Keratinocyte (primary cell): ENCODE measurements at regions not wholly inside any gene's neighbourhood (a gene's known extent, or its start where the extent isn't known, plus 50 kb on each side); places are given as distances from the start of the nearest gene placed in this dataset.

Experiments used
- DNase-seq: peaks from one replicate; pipeline ENCODE4 v3.0.0-alpha.2; 2011; ENCODE audit warnings: low read depth, missing footprints, low spot score
- FAIRE-seq: peaks from 2 replicates; lab custom pipeline; 2011; peaks lifted over from hg19 to GRCh38; lab: Jason Lieb, UNC
- H2AFZ ChIP-seq: 2 replicates; pipeline ENCODE4 v1.6.0; 2012; ENCODE audit warnings: low read length, control low read depth, inconsistent platforms; ENCODE audit not compliant: control insufficient read depth
- H3K27ac ChIP-seq: 2 replicates; pipeline ENCODE4 v1.5.1; 2011; ENCODE audit warnings: low read length; ENCODE audit not compliant: control insufficient read depth, insufficient read depth
- H3K27me3 ChIP-seq: 3 replicates; pipeline ENCODE4 v1.6.0; 2011; ENCODE audit warnings: low read length; ENCODE audit not compliant: control insufficient read depth, insufficient read depth; ENCODE audit errors: extremely low read depth
- H3K36me3 ChIP-seq, 2 experiments: 2 replicates in 1 of 2; 3 replicates in 1 of 2; pipeline ENCODE4 v1.5.1; 2011; ENCODE audit warnings: low read length in 2 of 2, mild to moderate bottlenecking in 1 of 2; ENCODE audit not compliant: control insufficient read depth in 2 of 2, insufficient read depth in 2 of 2; ENCODE audit errors: extremely low read depth in 1 of 2
- H3K4me1 ChIP-seq: 3 replicates; pipeline ENCODE4 v1.5.1; 2011; ENCODE audit warnings: low read length; ENCODE audit not compliant: control insufficient read depth, insufficient read depth; ENCODE audit errors: extremely low read depth
- H3K4me2 ChIP-seq: 3 replicates; pipeline ENCODE4 v1.6.0; 2011; ENCODE audit warnings: low read depth, low read length; ENCODE audit not compliant: control insufficient read depth, insufficient read depth; ENCODE audit errors: extremely low read depth
- H3K4me3 ChIP-seq, 3 experiments: fragments of 200-600 bp in 1 of 3; sonication (generic) in 1 of 3; 2 replicates in 2 of 3; 3 replicates in 1 of 3; pipeline ENCODE4 v1.5.1; 2011 to 2016; ENCODE audit warnings: low read length in 3 of 3, mild to moderate bottlenecking in 3 of 3, control low read depth in 2 of 3, inconsistent platforms in 1 of 3, low read depth in 1 of 3, mixed read lengths in 1 of 3, mixed run types in 1 of 3, moderate library complexity in 1 of 3; ENCODE audit not compliant: control insufficient read depth in 2 of 3, insufficient read depth in 2 of 3; ENCODE audit errors: extremely low read depth in 1 of 3
- H3K79me2 ChIP-seq: 2 replicates; pipeline ENCODE4 v1.6.0; 2012; ENCODE audit warnings: low read length; ENCODE audit not compliant: control insufficient read depth, insufficient read depth
- H3K9ac ChIP-seq: 3 replicates; pipeline ENCODE4 v1.6.0; 2011; ENCODE audit warnings: low read length; ENCODE audit not compliant: control insufficient read depth, insufficient read depth; ENCODE audit errors: extremely low read depth
- H3K9me1 ChIP-seq: 3 replicates; pipeline ENCODE4 v1.6.0; 2011; ENCODE audit warnings: low read length; ENCODE audit not compliant: control insufficient read depth, insufficient read depth; ENCODE audit errors: extremely low read depth
- H3K9me3 ChIP-seq: 2 replicates; pipeline ENCODE4 v1.5.1; 2012; ENCODE audit warnings: low read depth, low read length; ENCODE audit not compliant: control insufficient read depth
- H4K20me1 ChIP-seq: 3 replicates; pipeline ENCODE4 v1.6.0; 2011; ENCODE audit warnings: low read length; ENCODE audit not compliant: control insufficient read depth, insufficient read depth; ENCODE audit errors: extremely low read depth
- EZH2 ChIP-seq: IDR thresholded peaks from one replicate; pipeline ENCODE4 v1.6.1; 2012; ENCODE audit warnings: inconsistent platforms, mild to moderate bottlenecking, low read length, moderate library complexity
- dilution Hi-C: fragments of 300-500 bp; cut with MboI; formaldehyde crosslinking; loops from one replicate; pipeline ENCODE4 v1.7.0; 2020; ENCODE audit warnings: low sequenced_read_pairs; ENCODE audit not compliant: extremely low pct_ligation_motif_present
- TF ChIP-seq, protein P1 (sequence below), 3 experiments: IDR thresholded peaks in 1 of 3; conservative IDR thresholded peaks in 1 of 3; optimal IDR thresholded peaks in 1 of 3; 2 replicates in 2 of 3; 3 replicates in 1 of 3; pipeline versions ENCODE3 to v1.5.1; 2011; ENCODE audit warnings: low read length in 3 of 3, mild to moderate bottlenecking in 3 of 3, moderate library complexity in 2 of 3, control low read depth in 1 of 3, inconsistent platforms in 1 of 3; ENCODE audit not compliant: insufficient read depth in 2 of 3; ENCODE audit errors: extremely low read depth in 1 of 3

DNA sequence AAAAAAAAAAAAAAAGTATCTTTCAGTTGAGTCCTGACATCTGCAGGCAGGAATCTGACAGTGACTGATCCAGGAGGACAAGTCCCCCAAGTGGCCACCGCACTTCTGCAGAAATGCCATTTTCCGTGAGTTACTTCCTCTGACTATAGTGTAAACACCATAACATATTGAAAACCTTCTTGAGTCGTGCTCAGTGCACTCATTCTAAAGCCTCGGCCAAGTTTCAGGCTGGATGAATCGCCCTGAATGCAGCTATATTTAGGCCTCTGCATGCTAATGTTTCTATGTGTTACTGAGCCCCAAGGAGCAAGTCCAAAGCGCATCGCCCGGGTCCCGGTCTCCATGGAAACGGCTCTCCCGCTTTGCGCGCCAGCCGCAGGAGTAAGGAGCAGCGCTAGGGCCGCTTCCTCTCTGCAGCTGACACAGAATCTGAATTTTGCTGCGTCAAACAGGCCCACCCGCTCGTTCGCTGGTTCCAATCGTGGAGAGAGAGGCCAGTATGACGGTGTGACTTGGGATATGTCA lies 335.4 kb downstream of the MSX2 start:
- no peak for FAIRE-seq
- Histone ChIP-seq H3K4me2 (no peak overlapping the region), H3K9ac (no peak overlapping the region)

DNA sequence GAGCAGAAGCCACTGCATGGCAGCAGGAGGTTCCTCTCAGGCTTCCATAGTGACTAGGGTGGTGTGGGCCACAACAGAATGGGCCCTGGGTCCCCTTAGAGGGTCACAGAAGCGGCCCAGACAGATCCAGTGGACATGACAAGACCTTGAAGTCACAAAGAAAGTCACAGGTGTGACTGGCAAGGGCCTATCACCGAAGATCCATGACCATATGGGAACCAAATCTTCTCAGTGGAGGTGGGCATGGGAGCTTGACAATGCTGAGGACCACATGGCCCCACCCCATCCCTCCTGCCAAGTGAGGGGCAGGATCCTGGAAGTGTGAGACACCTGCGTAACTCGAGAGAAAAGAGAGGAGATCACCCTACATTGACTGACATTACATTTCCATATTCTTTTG lies 332.4 kb downstream of the MSX2 start:
- no peak overlapping the region for H3K4me3 ChIP-seq
- TF ChIP-seq EZH2: no peak
- TF ChIP-seq, protein P1, sequence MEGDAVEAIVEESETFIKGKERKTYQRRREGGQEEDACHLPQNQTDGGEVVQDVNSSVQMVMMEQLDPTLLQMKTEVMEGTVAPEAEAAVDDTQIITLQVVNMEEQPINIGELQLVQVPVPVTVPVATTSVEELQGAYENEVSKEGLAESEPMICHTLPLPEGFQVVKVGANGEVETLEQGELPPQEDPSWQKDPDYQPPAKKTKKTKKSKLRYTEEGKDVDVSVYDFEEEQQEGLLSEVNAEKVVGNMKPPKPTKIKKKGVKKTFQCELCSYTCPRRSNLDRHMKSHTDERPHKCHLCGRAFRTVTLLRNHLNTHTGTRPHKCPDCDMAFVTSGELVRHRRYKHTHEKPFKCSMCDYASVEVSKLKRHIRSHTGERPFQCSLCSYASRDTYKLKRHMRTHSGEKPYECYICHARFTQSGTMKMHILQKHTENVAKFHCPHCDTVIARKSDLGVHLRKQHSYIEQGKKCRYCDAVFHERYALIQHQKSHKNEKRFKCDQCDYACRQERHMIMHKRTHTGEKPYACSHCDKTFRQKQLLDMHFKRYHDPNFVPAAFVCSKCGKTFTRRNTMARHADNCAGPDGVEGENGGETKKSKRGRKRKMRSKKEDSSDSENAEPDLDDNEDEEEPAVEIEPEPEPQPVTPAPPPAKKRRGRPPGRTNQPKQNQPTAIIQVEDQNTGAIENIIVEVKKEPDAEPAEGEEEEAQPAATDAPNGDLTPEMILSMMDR (optimal IDR thresholded peaks at IDR 0.05 in 1 of 3, IDR thresholded peaks at IDR 0.05 in 1 of 3, conservative IDR thresholded peaks at IDR 0.05 in 1 of 3; ENCODE audit: extremely low read depth in 1 of 3, insufficient read depth in 2 of 3, low read length in 3 of 3): no peak
- no peaks in the 10 kb centered on the region for H3K9me1 ChIP-seq
- no peaks in the 10 kb centered on the region for H3K27me3 ChIP-seq
- H3K9me3 ChIP-seq: no peaks in the 10 kb centered on the region
- H3K9ac ChIP-seq: no peak overlapping the region
- H3K27ac ChIP-seq: no peak overlapping the region
- H3K36me3 ChIP-seq: no peaks in the 10 kb centered on the region
- dilution Hi-C loops: no loop called here
- H4K20me1 ChIP-seq: no peaks in the 10 kb centered on the region
- H3K79me2 ChIP-seq: no peaks in the 10 kb centered on the region
- FAIRE-seq (no peak), DNase-seq (no peak)
- no peak overlapping the region for H3K4me2 ChIP-seq
- no peak overlapping the region for H2AFZ ChIP-seq
- H3K4me1 ChIP-seq: no peaks in the 10 kb centered on the region

More for the DNA sequence above, 335.4 kb downstream of the MSX2 start:
- Histone ChIP-seq H3K79me2 (no peaks in the 10 kb centered on the region), H3K4me3 (no peak overlapping the region), H3K9me3 (no peaks in the 10 kb centered on the region), H3K9me1 (no peaks in the 10 kb centered on the region), H3K27me3 (no peaks in the 10 kb centered on the region), H3K27ac (no peak overlapping the region), H2AFZ (no peak overlapping the region), H3K36me3 (no peaks in the 10 kb centered on the region), H3K4me1 (no peaks in the 10 kb centered on the region), H4K20me1 (no peaks in the 10 kb centered on the region)
- dilution Hi-C loops: no loop called here
- DNase-seq: no peak
- no peak for TF ChIP-seq EZH2
- TF ChIP-seq, protein P1 (optimal IDR thresholded peaks at IDR 0.05 in 1 of 3, IDR thresholded peaks at IDR 0.05 in 1 of 3, conservative IDR thresholded peaks at IDR 0.05 in 1 of 3; ENCODE audit: extremely low read depth in 1 of 3, insufficient read depth in 2 of 3, low read length in 3 of 3): no peak
